ENCODE measurements at regions not wholly inside any gene's neighbourhood (a gene's known extent, or its start where the extent isn't known, plus 50 kb on each side); places are given as distances from the start of the nearest gene placed in this dataset.
"Not testable (repeated sequence)": the region's sequence is repeated elsewhere in the genome, so short reads cannot be mapped to it uniquely, and the experiment has no call there.

DNA sequence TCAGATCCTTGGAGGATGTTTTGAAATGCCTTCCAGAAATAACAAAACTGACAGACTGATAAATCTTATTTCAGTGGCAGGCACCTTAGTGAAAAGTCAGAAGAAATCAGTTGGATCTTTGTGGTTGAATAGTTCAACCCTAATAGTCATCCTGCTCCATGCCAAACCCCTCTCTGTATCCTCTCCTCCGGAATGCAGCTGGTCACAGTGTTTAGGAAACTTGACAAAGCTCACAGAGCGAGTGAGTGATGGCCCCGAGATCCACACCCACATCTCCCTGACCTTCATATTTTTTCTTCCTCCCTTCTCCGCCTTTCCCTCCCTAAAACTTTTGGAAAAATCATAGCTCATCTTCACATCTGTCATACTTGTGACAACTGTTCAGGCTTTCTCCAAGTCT lies 464.8 kb upstream of the CDH4 start:
- in situ Hi-C loops (cut with HindIII; ENCODE audit: low pct_ligation_motif_present, low pct_unique_long_range_greater_than_20kb, low sequenced_read_pairs), result no loop called here
- no peak for DNase-seq

DNA sequence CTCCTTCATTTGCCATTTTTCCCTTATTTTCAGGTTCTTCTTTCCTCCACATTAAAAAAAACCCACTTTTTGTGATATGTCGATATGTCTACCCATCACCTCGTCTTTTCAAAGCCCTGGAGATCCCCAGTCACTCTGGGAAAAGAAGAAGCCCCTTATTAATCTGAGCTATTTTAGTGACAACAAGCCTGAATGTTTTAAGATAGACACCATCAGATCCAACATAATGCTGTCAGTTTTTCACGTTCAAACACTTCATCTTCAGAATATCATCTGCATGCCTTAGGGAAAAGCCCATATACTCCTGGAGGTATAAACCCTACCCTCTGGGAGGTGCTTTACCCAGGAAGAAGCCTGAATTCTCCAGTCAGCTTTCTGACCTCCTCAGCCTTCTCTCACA lies 464.0 kb upstream of the CDH4 start:
- no peak for DNase-seq
- in situ Hi-C loops (cut with HindIII; ENCODE audit: low pct_ligation_motif_present, low pct_unique_long_range_greater_than_20kb, low sequenced_read_pairs), result no loop called here

DNA sequence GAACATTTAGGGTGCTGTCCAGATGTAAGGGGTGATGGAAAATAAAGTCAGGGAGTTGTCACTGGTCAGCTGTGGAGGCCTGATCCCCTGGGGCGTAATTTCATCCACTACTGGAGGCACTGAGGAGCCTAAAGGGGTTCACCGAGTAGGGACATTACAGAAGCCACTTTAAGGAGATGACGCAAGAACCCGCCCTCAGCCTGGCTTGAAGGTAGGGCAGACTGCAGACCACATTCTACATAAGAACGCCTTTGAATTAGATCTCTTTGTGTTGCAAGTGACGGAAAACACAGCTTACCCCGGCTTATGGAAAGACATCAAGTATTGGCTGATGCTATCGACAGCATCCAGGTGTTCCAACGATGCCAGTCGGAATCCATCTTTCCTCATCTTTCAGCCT lies 462.7 kb upstream of the CDH4 start:
- in situ Hi-C loops (cut with HindIII; ENCODE audit: low pct_ligation_motif_present, low pct_unique_long_range_greater_than_20kb, low sequenced_read_pairs), result no loop called here
- DNase-seq, result no peak

DNA sequence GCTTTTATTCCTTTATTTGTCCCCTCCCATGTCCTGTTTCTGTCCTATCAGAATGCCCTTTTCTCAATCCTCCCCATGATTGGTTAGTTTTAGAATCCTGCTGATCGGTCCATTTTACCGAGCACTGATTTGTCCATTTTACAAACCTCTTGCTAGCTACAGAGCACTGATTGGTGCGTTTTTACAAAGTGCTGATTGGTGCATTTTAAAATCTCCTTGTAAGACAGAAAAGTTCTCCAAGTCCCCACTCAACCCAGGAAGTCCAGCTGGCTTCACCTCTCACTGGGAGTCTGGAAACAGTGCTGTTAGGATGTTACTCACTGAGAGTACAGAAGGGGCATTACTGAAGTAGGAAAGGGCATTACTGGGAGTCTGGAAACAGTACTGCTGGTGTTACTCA lies 461.7 kb upstream of the CDH4 start:
- DNase-seq; in situ Hi-C loops (cut with HindIII; ENCODE audit: low pct_ligation_motif_present, low pct_unique_long_range_greater_than_20kb, low sequenced_read_pairs): not testable (repeated sequence)

DNA sequence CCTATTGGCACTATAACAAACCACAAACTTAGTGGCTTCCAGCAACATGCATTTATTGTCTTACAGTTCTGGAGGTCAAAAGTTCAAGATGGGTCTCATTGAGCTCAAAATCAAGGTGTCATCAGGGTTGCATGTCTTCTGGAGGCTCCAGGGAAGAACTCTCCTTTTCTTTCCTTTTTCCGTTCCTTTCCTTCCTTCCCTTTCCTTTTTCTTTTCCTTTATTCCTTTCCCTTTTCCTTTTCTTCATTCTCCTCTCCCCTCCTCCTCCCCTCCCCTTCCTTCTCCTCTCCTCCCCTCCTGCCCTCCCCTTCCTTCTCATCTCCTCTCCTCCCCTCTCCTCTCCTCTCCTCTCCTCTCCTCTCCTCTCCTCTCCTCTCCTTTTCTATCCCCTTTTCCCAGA lies 460.2 kb upstream of the CDH4 start:
- no peak for DNase-seq
- in situ Hi-C loops (cut with HindIII; ENCODE audit: low pct_ligation_motif_present, low pct_unique_long_range_greater_than_20kb, low sequenced_read_pairs), result no loop called here

DNA sequence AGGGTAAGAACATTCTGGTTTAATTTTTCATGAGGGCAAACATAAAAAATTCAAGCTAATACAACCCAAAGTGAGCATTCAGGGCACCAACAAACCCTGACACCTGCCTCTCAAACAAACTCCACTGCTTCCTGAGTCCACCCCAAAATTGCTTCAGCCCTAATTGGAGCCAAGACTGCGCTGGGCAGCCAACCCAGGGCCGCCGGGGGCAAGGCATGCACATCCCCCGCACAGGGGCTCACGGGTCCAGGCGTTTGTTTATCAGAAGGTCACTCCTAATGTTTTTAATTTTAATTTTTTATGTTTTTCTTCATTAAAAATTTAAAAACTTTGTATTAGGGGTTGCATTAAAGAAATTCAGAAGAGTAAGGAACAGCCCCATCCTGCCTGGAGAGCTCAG lies 459.1 kb upstream of the CDH4 start:
- in situ Hi-C loops (cut with HindIII; ENCODE audit: low pct_ligation_motif_present, low pct_unique_long_range_greater_than_20kb, low sequenced_read_pairs), result no loop called here
- no peak for DNase-seq

DNA sequence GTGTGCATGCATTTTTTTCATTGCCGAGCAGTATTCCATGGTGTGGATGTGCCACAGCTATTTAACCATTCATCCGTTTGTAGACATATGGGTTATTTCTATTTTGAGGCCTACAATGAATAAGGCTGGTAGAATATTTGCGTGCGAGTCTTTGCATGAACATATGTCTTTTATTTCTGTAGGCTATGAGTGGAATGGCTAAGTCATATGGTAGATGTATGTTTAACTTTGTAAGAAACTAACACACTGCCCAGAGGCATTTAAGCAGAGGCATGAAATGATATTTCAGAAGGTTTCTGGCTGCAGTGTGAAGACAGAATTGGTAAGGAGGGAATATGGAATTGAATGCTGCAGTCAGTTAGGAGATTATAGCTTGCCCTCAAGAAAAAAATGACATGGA lies 457.4 kb upstream of the CDH4 start:
- in situ Hi-C loops (cut with HindIII; ENCODE audit: low pct_ligation_motif_present, low pct_unique_long_range_greater_than_20kb, low sequenced_read_pairs), result no loop called here
- no peak for DNase-seq

DNA sequence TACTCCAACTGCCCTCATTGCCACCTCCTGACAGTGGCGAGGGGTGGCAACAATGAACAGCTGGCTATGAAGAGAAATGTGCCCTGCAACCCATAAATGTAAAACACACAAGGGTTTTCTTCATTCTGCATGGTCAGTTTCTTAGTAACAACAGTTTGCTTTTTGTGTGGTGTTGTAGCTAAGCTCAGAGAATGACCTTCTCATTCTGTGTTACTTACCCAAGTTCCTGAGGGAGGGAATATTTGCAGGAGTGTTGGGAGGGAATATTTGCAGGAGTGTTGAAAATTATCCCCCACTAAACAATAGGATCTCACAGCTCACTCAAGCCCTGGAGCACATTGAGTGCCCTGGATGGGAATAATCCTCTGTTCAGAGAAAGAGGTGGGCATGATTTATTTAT lies 456.4 kb upstream of the CDH4 start:
- DNase-seq, result no peak
- in situ Hi-C loops (cut with HindIII; ENCODE audit: low pct_ligation_motif_present, low pct_unique_long_range_greater_than_20kb, low sequenced_read_pairs), result no loop called here

DNA sequence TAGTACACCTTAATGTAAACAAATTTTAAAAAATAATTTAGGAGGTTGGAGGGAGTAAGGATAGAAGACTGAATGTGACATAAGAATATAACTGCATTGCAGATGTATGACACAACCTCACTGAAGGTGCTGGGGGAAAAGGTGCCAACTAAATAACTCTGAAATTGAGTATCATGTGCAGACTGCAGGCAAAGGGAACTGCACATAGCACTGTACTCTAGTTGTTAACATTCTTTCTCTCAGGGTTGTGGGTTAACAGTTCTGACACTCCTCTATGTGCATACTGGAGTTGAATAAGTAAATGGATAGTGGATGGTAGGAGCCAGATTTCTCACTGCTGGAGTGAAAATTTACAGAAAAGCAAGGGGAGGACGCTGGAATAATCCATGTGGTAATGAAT lies 451.9 kb upstream of the CDH4 start:
- DNase-seq, result no peak
- in situ Hi-C loops (cut with HindIII; ENCODE audit: low pct_ligation_motif_present, low pct_unique_long_range_greater_than_20kb, low sequenced_read_pairs), result no loop called here

DNA sequence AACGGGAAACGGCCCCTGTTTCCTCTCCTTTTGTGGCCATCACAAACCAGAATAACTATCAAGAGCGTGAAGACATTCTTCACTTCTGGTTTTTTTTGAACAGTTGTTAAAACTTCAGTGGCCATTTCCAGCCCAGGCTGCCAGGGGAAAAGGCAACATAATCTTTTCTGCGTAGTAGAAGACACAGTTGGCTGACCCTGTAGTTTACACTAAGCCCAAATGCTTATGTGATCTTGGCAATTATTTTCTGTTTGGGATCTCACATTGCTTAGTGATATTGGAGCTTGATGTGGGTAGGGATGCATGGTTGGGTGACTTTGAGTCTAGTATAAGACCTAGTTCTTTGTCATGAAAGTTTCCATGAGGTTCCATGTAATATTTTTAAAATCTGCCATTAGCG lies 449.4 kb upstream of the CDH4 start:
- no peak for DNase-seq
- in situ Hi-C loops (cut with HindIII; ENCODE audit: low pct_ligation_motif_present, low pct_unique_long_range_greater_than_20kb, low sequenced_read_pairs), result no loop called here

DNA sequence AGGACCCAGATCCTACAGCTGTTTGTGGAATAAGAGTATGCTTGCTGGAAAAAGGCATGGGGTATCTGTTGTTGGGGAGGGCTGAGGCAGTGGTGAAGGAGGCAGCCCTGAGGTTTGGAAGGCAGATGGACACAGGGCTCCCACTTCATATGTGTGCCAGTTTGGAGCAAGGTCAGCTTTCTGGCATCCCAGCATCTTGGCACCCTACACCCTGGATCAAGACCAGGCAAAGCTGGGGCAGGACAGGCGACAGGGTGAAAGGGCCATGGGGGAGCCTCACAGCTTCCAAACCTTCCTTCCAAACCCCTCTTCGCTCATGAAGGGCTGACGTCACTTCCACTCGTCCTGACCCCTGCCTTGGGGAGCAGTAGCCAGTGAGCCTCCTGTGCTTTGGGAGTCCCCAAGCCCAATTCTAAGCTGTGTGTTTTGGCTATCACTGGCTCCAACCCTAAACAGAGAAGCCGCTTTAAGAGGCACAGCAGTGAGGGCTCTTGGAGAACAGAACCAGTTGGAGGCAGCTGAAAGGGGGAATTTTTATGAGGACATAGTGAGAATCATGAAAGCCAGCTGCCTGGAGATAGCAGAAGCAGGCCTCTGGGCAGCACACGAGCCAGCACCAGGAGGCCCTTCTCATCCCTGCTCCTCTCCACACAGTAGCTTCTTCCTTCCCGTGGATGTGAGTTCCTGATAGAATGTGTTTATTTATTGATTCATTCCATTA lies 448.6 kb upstream of the CDH4 start:
- in situ Hi-C loops (cut with HindIII; ENCODE audit: low pct_ligation_motif_present, low pct_unique_long_range_greater_than_20kb, low sequenced_read_pairs), result no loop called here

DNA sequence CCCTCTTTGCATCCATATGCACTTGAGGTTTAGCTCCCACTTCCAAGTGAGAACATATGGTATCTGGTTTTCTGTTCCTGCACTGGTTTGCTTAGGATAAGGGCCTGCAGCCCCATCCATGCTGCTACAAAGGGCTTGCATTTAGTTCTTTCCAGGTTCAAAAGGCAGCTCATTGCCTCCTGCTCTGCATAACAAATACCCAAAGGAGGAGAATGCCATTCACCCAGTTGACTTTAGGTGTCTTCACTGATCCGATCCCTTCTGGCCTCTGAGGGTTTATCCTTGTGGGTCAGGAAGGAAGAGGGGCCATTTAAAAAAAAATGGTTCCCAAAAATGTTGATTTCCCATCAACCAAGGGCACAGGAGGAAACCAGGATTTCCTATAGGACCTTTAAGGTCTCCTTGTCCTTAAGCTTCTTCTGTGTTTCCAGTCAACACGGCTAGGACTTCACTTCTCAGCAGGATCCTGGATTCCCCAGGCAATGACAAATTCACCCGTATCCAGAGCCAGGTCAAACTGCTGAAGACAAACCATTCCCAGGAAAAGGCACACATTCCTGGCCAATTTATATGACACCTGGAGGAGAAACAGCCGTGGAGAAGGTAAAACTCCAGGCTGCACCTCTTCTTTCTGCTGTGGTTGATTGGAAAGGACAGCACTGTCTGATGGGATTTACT lies 447.7 kb upstream of the CDH4 start:
- DNase-seq, result no peak
- in situ Hi-C loops (cut with HindIII; ENCODE audit: low pct_ligation_motif_present, low pct_unique_long_range_greater_than_20kb, low sequenced_read_pairs), result no loop called here

More for the DNA sequence above, 448.6 kb upstream of the CDH4 start:
- DNase-seq, result no peak

DNA sequence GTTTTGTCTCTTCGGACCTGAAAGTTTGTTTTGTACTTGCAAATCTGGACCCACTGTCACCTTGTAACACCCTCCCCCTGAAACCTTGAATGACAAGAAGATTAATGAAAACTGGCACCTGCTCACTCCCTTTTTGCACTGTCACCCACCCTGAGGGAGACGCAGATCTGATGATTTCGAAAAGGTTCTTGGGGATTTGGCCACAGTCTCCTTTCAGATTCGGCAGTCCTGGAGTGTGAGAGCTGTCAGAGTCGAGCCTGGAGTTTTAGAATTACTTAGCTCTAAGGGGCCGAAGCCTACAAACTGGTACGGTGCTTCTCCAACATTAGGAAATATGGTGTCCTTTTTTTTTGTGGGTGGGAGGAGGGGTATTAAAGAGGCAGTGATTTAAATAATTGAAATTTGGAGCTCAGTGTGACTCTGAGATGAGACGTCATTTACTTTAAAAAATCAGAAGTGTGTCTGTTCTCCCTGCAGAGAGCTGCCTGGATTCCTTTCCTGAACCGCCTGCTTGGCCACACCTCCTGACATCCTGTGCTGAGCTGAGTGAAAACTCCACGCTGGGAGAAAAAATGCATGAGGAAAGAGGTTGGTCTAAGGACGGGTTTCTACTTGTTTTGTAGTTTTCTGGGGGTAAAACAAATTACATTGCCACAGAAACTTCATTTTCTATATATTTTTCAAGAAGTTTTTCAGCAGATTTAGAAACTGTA lies 447.0 kb upstream of the CDH4 start:
- in situ Hi-C loops (cut with HindIII; ENCODE audit: low pct_ligation_motif_present, low pct_unique_long_range_greater_than_20kb, low sequenced_read_pairs), result no loop called here
- no peak for DNase-seq

DNA sequence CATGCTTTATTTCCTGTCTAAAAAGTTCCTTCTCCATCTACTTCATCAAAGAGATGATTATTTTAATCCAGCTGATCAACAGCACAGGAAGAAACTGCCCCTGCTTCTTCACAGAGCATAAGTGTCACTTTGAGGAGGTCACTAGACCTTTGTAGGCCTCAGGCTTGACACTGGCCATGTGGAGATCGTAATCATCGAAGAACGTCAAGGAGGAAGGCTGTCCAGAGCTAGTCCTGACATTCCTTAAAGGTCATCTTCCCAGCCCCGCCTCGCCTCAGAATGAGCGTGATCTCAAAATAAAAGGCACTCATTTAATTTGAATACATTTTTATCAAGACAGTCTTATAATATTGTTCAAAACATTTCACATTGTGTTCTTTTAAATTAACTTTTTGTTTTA lies 445.7 kb upstream of the CDH4 start:
- DNase-seq, result no peak
- in situ Hi-C loops (cut with HindIII; ENCODE audit: low pct_ligation_motif_present, low pct_unique_long_range_greater_than_20kb, low sequenced_read_pairs), result no loop called here

DNA sequence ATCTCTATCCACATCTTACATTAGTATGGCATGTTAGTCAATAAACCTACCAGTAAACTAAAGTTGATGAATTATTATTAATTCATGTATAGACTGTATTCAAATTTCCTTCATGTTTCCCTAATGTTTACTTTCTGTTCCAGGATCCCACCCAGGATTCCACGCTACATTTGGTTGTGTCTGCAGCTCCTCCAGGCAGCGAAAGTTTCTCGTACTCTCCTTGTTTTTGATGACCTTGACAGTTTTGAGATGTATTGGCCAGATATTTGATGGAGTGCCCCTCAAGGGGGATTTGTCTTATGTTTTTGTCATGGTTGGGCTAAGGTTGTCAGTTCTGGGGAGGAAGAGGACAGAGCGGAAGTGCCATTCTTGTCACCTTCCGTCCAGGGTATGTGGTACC lies 445.2 kb upstream of the CDH4 start:
- in situ Hi-C loops (cut with HindIII; ENCODE audit: low pct_ligation_motif_present, low pct_unique_long_range_greater_than_20kb, low sequenced_read_pairs), result no loop called here
- DNase-seq, result no peak

DNA sequence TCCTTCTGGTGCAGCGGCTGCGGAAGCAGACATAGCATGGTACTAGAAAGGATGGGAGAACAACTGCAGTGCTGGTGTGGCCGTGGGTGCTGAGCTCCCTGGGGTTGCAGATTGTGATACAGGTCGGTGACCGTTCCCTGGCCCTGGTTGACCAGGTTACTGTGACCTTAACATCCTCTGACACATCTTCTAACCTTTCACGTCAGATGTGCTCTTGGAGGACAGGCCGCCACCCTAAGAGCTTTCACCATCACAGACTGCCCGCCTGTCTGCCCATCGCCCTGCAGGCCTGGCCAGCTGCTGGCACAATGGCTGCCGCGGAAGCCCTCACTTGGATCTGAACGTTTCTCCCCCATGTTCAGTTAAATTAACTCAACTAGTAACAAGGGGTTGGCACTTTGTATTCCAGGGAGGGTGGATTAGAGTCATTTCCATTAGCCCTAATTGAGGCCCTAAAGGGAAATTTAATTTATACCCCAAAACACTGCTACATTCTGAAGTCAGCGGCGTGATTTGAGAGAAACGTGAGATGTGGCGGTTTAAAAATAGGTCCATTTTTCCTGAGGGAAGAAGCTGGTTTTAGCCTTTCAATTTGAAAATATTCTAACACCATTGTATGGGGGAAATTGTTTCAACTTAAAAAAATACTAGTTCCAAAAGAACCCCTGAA lies 443.9 kb upstream of the CDH4 start:
- DNase-seq, result no peak
- in situ Hi-C loops (cut with HindIII; ENCODE audit: low pct_ligation_motif_present, low pct_unique_long_range_greater_than_20kb, low sequenced_read_pairs), result no loop called here

DNA sequence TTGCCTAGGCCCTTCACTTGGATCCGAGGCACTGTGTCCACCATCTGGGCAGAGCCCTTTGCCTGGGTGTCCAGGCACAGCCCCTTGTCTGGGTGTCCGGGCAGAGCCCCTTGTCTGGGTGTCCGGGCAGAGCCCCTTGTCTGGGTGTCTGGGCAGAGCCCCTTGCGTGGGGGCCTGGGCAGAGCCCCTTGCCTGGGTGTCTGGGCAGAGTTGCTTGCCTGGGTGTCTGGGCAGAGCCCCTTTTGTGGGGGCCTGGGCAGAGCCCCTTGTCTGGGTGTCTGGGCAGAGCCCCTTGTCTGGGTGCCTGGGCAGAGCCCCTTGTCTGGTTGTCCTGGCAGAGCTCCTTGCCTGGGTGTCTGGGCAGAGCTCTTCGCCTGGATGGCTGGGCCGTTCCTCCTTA lies 443.4 kb upstream of the CDH4 start:
- in situ Hi-C loops (cut with HindIII; ENCODE audit: low pct_ligation_motif_present, low pct_unique_long_range_greater_than_20kb, low sequenced_read_pairs), result no loop called here
- no peak for DNase-seq

DNA sequence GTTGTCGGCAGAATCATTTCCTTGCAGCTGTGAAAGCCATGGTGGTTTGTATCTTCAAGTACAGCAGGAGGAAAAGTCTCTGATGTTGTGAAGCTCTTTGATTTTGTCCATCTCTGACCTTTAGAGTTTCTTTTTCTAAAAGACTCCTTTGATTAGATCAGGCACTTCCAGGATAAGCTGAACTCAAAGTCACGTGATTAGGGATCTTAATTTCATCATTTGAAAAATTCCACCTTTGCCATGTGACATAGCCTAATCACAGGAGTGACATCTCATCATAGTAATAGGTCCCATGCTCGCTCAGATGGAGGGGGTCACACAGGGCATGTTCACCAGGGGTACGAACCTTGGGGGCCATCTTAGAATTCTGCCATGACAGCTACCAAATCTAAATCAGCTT lies 441.5 kb upstream of the CDH4 start:
- no peak for DNase-seq
- in situ Hi-C loops (cut with HindIII; ENCODE audit: low pct_ligation_motif_present, low pct_unique_long_range_greater_than_20kb, low sequenced_read_pairs), result no loop called here

DNA sequence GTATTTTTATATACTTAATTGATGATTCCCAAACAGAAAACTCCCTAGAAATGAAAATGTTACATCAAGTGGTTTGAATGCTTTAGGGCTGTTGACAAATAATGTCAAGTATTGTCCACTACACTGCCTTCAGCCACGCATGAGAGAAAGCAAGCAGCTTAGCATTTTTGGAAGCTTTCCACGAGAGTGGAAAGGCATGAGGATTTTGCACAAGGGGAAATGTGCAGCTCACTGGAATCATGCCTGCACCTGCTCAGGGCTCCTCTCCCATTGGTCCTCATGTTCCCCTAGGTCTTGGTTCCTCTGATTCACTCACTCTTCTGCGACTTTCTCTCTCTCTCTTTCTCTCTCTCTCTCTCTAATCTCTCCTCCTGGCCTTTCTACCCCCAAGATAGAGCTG lies 439.5 kb upstream of the CDH4 start:
- DNase-seq, result no peak
- in situ Hi-C loops (cut with HindIII; ENCODE audit: low pct_ligation_motif_present, low pct_unique_long_range_greater_than_20kb, low sequenced_read_pairs), result no loop called here
